GM21825 (cell line): ENCODE measurements at regions not wholly inside any gene's neighbourhood (a gene's known extent, or its start where the extent isn't known, plus 50 kb on each side); places are given as distances from the start of the nearest gene placed in this dataset.
"Not testable (repeated sequence)": the region's sequence is repeated elsewhere in the genome, so short reads cannot be mapped to it uniquely, and the experiment has no call there.

Experiments used
- ATAC-seq: cut with Tn5 transposase; IDR thresholded peaks from one replicate; pipeline ENCODE4 v1.9.1; 2021; ENCODE audit warnings: mild to moderate bottlenecking, moderate library complexity; ENCODE audit not compliant: unreplicated experiment

GRCh38 chr10:17538941-17539340, 78.2 kb downstream of the HACD1 start:
- ATAC-seq = no peak

- no peak for ATAC-seq
Measured at GRCh38 chr10:17537281-17537680, 79.9 kb downstream of the HACD1 start.

- ATAC-seq = no peak
Measured at GRCh38 chr10:17536221-17536620, 81.0 kb downstream of the HACD1 start.

GRCh38 chr10:17533731-17534130, 79.3 kb upstream of the ST8SIA6 start:
- no peak for ATAC-seq

GRCh38 chr10:17528306-17528862, 74.0 kb upstream of the ST8SIA6 start:
- ATAC-seq = no peak

GRCh38 chr10:17527514-17528146, 73.2 kb upstream of the ST8SIA6 start:
- ATAC-seq = no peak

- not testable (repeated sequence) for ATAC-seq
Measured at GRCh38 chr10:17526571-17526970, 72.2 kb upstream of the ST8SIA6 start.

GRCh38 chr10:17523917-17524316, 69.5 kb upstream of the ST8SIA6 start:
- no peak for ATAC-seq

- no peak for ATAC-seq
Measured at GRCh38 chr10:17523246-17523753, 68.9 kb upstream of the ST8SIA6 start.

GRCh38 chr10:17522269-17522668, 67.9 kb upstream of the ST8SIA6 start:
- not testable (repeated sequence) for ATAC-seq

GRCh38 chr10:17519457-17519856, 65.1 kb upstream of the ST8SIA6 start:
- ATAC-seq = no peak

GRCh38 chr10:17518338-17518737, 63.9 kb upstream of the ST8SIA6 start:
- ATAC-seq = no peak

- ATAC-seq = no peak
Measured at GRCh38 chr10:17516376-17516775, 62.0 kb upstream of the ST8SIA6 start.

GRCh38 chr10:17512341-17513001, 58.1 kb upstream of the ST8SIA6 start:
- no peak for ATAC-seq

GRCh38 chr10:17510242-17510908, 56.0 kb upstream of the ST8SIA6 start:
- ATAC-seq = peak; percentile 73

- ATAC-seq = no peak
Measured at GRCh38 chr10:17507538-17507937, 53.1 kb upstream of the ST8SIA6 start.

GRCh38 chr10:17506856-17507471, 52.6 kb upstream of the ST8SIA6 start:
- ATAC-seq = no peak

- no peak for ATAC-seq
Measured at GRCh38 chr10:17506390-17506789, 52.0 kb upstream of the ST8SIA6 start.

- no peak for ATAC-seq
Measured at GRCh38 chr10:17504547-17505245, 50.3 kb upstream of the ST8SIA6 start.
